Nucleus accumbens (tissue), 56 donors: ENCODE measurements at regions not wholly inside any gene's neighbourhood (a gene's known extent, or its start where the extent isn't known, plus 50 kb on each side); places are given as distances from the start of the nearest gene placed in this dataset.
"Not testable (repeated sequence)": the region's sequence is repeated elsewhere in the genome, so short reads cannot be mapped to it uniquely, and the experiment has no call there.

ENCODE experiments used
- DNase-seq, 56 donors: peaks; one replicate each; lab custom pipeline; 2025; lab: John Stamatoyannopoulos, UW

GRCh38 chr11:23897453-23898286 is 599.2 kb upstream of the LUZP2 start:
- DNase-seq = no peak

- DNase-seq = no peak
Measured at GRCh38 chr11:23903044-23903704, 593.7 kb upstream of the LUZP2 start.

GRCh38 chr11:23919455-23919854 is 577.4 kb upstream of the LUZP2 start:
- DNase-seq = no peak

GRCh38 chr11:23923357-23923756 is 573.5 kb upstream of the LUZP2 start:
- DNase-seq = no peak

GRCh38 chr11:23924226-23924625 is 572.6 kb upstream of the LUZP2 start:
- no peak for DNase-seq

- no peak for DNase-seq
Measured at GRCh38 chr11:23931443-23931842, 565.4 kb upstream of the LUZP2 start.

GRCh38 chr11:23932485-23932898 is 564.4 kb upstream of the LUZP2 start:
- no peak for DNase-seq

- DNase-seq = no peak
Measured at GRCh38 chr11:23933721-23934120, 563.1 kb upstream of the LUZP2 start.

- not testable (repeated sequence) for DNase-seq
Measured at GRCh38 chr11:23934671-23935270, 562.1 kb upstream of the LUZP2 start.

GRCh38 chr11:23942117-23942815 is 554.6 kb upstream of the LUZP2 start:
- not testable (repeated sequence) for DNase-seq

- DNase-seq = no peak
Measured at GRCh38 chr11:23944923-23945322, 551.9 kb upstream of the LUZP2 start.

GRCh38 chr11:23947883-23948282 is 549.0 kb upstream of the LUZP2 start:
- no peak for DNase-seq

- no peak for DNase-seq
Measured at GRCh38 chr11:23948851-23949250, 548.0 kb upstream of the LUZP2 start.

- no peak for DNase-seq
Measured at GRCh38 chr11:23953951-23954710, 542.7 kb upstream of the LUZP2 start.

- no peak for DNase-seq
Measured at GRCh38 chr11:23954730-23955129, 542.1 kb upstream of the LUZP2 start.

- no peak for DNase-seq
Measured at GRCh38 chr11:23956586-23956985, 540.3 kb upstream of the LUZP2 start.

GRCh38 chr11:23957314-23957713 is 539.5 kb upstream of the LUZP2 start:
- DNase-seq = no peak

GRCh38 chr11:23959462-23959861 is 537.4 kb upstream of the LUZP2 start:
- DNase-seq = no peak

- no peak for DNase-seq
Measured at GRCh38 chr11:23961503-23962338, 535.1 kb upstream of the LUZP2 start.
